Peyer's patch (tissue), 4 donors: ENCODE measurements at regions not wholly inside any gene's neighbourhood (a gene's known extent, or its start where the extent isn't known, plus 50 kb on each side); places are given as distances from the start of the nearest gene placed in this dataset.

Experiments
- POLR2A ChIP-seq, 2 donors: fragments of 450-650 bp; IDR thresholded peaks; one replicate each; pipeline ENCODE4 v1.5.1; 2017; ENCODE audit warnings: antibody characterized with exemption in 2 of 2, mild to moderate bottlenecking in 2 of 2, moderate library complexity in 2 of 2
- TF ChIP-seq, protein P1 (sequence below), 6 experiments: fragments of 450-650 bp in 4 of 6; fragments of 200-600 bp in 2 of 6; sonication (generic) in 1 of 6; IDR thresholded peaks; one replicate each; pipeline ENCODE4 v1.5.1; 2017 to 2019; ENCODE audit warnings: antibody characterized with exemption in 6 of 6, mild to moderate bottlenecking in 3 of 6, moderate library complexity in 1 of 6

DNA sequence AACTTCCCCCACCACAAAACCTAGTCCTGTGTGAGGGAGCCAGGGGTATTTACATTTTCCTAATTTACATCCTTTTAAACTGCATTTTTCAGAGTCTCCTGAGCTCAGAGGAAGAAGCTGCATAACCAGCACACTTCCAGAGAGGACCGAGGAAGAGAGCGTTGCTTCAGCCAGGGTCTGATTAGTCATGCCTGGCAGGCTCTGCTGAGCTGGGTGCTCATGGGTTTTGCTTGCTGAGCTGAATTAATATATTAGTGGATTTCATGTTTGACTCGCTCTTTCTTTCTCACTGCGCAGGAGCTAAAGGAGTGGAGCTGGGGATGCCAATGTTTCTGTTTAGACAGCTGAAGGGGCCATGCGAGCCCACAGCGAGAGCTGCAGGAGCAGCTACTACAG, 539.3 kb upstream of the B3GAT1 start:
- TF ChIP-seq, protein P1, sequence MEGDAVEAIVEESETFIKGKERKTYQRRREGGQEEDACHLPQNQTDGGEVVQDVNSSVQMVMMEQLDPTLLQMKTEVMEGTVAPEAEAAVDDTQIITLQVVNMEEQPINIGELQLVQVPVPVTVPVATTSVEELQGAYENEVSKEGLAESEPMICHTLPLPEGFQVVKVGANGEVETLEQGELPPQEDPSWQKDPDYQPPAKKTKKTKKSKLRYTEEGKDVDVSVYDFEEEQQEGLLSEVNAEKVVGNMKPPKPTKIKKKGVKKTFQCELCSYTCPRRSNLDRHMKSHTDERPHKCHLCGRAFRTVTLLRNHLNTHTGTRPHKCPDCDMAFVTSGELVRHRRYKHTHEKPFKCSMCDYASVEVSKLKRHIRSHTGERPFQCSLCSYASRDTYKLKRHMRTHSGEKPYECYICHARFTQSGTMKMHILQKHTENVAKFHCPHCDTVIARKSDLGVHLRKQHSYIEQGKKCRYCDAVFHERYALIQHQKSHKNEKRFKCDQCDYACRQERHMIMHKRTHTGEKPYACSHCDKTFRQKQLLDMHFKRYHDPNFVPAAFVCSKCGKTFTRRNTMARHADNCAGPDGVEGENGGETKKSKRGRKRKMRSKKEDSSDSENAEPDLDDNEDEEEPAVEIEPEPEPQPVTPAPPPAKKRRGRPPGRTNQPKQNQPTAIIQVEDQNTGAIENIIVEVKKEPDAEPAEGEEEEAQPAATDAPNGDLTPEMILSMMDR (IDR thresholded peaks at IDR 0.05): no peak
- no peak for TF ChIP-seq POLR2A (IDR thresholded peaks at IDR 0.05)
